Pancreas (tissue), 10 donors: ENCODE measurements at regions not wholly inside any gene's neighbourhood (a gene's known extent, or its start where the extent isn't known, plus 50 kb on each side); places are given as distances from the start of the nearest gene placed in this dataset.

Experiments used
- ATAC-seq, 4 donors: fragments of 200-7000 bp; cut with Tn5 transposase; one replicate each; pipeline versions ENCODE4 v1.8.0 to v1.9.1; 2020; ENCODE audit warnings: mild to moderate bottlenecking in 4 of 4, moderate library complexity in 4 of 4
- DNase-seq, 6 donors: peaks; one replicate each; pipeline ENCODE4 v3.0.0-alpha.2; 2020
- FAIRE-seq: peaks from 2 replicates; lab custom pipeline; 2012; peaks lifted over from hg19 to GRCh38; lab: Jason Lieb, UNC
- H3K27ac ChIP-seq, 4 donors: fragments of 200-600 bp; sonication (generic); 1 replicate in 3 of 4; 2 replicates in 1 of 4; pipeline versions ENCODE4 v1.5.0 to v1.8.0; 2020
- H3K27me3 ChIP-seq, 4 donors: fragments of 200-600 bp; one replicate each; pipeline ENCODE4 v1.8.0; 2021
- H3K36me3 ChIP-seq, 3 donors: fragments of 200-600 bp; sonication (generic) in 1 of 3; one replicate each; pipeline versions ENCODE4 v1.5.0 to v1.8.0; 2020 to 2021
- H3K4me1 ChIP-seq, 3 donors: fragments of 200-600 bp; one replicate each; pipeline ENCODE4 v1.8.0; 2021
- H3K4me3 ChIP-seq, 4 donors: fragments of 200-600 bp; sonication (generic) in 2 of 4; one replicate each; pipeline versions ENCODE4 v1.5.0 to v1.8.0; 2020 to 2021
- H3K9me3 ChIP-seq, 4 donors: fragments of 200-600 bp; one replicate each; pipeline ENCODE4 v1.8.0; 2021
- CTCF ChIP-seq, 4 donors: fragments of 200-600 bp; sonication (generic) in 3 of 4; IDR thresholded peaks; one replicate each; pipeline versions ENCODE4 v1.5.0 to v1.8.0; 2021; ENCODE audit warnings: antibody characterized with exemption in 4 of 4
- WGBS, 2 donors: extraction: QIAGEN DNeasy Blood & Tissue Kit; methylation state at CpG; one replicate each; pipeline ENCODE4 v1.1.7; 2013; 5-methylcytosine and 5-hydroxymethylcytosine counted together
- intact Hi-C, 3 donors: fragments of 100-400 bp; cut with DNase I; formaldehyde crosslinking; loops; one replicate each; pipeline versions ENCODE4 v1.11.1 to v1.14.2; 2022
- donor health status: healthy with polysubstance abuse.
- donor health status: DM: no; HTN: no; CAD: no; lungs with moderate emphysema.
- donor health status: DM: no; HTN: no; CAD: no.
- donor health status: control.
- donor health status: control.
- donor health status: Bipolar disorder and iron deficiency.
- donor health status: DM: yes; HTN: yes; CAD: no.
- donor health status: DM: no; HTN: no; CAD: no.
- donor health status: DM: no; HTN: no; CAD: no.
- donor health status: DM: yes; HTN: yes; CAD: no.

GRCh38 chr1:80624682-80625081, 1176.1 kb upstream of the ADGRL2 start:
- Histone ChIP-seq H3K4me1 (no peaks in the 10 kb centered on the region), H3K27ac (no peak overlapping the region), H3K27me3 (no peaks in the 10 kb centered on the region), H3K9me3 (no peaks in the 10 kb centered on the region), H3K36me3 (no peaks in the 10 kb centered on the region), H3K4me3 (no peak overlapping the region)
- TF ChIP-seq CTCF (IDR thresholded peaks at IDR 0.05): no peak
- FAIRE-seq (no peak), DNase-seq (no peak), ATAC-seq (no peak)
- WGBS, 2 donors: 43 to 53% methylated on average over 4 of the region's 4 CpGs
- intact Hi-C loops: no loop called here

- Histone ChIP-seq H3K27ac (no peak overlapping the region), H3K4me1 (no peaks in the 10 kb centered on the region)
- no peak for FAIRE-seq
Measured at GRCh38 chr1:80607064-80607463, 1193.7 kb upstream of the ADGRL2 start.

GRCh38 chr1:80594013-80594412, 1206.7 kb upstream of the ADGRL2 start:
- TF ChIP-seq CTCF (IDR thresholded peaks at IDR 0.05): no peak
- H3K9me3 ChIP-seq: no peaks in the 10 kb centered on the region
- no peaks in the 10 kb centered on the region for H3K36me3 ChIP-seq
- no peak for DNase-seq
- no peak for ATAC-seq
- no peaks in the 10 kb centered on the region for H3K27me3 ChIP-seq
- WGBS, 2 donors: 25 to 30% methylated on average over 3 of the region's 3 CpGs
- intact Hi-C loops: no loop called here
- no peak overlapping the region for H3K4me3 ChIP-seq
- FAIRE-seq: no peak
- no peak overlapping the region for H3K27ac ChIP-seq
- no peaks in the 10 kb centered on the region for H3K4me1 ChIP-seq

More at GRCh38 chr1:80607064-80607463, 1193.7 kb upstream of the ADGRL2 start:
- ATAC-seq (no peak), DNase-seq (no peak)
- H3K36me3 ChIP-seq: no peaks in the 10 kb centered on the region
- no peak for TF ChIP-seq CTCF (IDR thresholded peaks at IDR 0.05)
- no peaks in the 10 kb centered on the region for H3K27me3 ChIP-seq
- intact Hi-C loops: no loop called here
- no peaks in the 10 kb centered on the region for H3K9me3 ChIP-seq
- H3K4me3 ChIP-seq: no peak overlapping the region

GRCh38 chr1:80593197-80593596, 1207.5 kb upstream of the ADGRL2 start:
- Histone ChIP-seq H3K27ac (no peak overlapping the region), H3K36me3 (no peaks in the 10 kb centered on the region), H3K4me1 (no peaks in the 10 kb centered on the region), H3K27me3 (no peaks in the 10 kb centered on the region), H3K4me3 (no peak overlapping the region), H3K9me3 (no peaks in the 10 kb centered on the region)
- intact Hi-C loops: no loop called here
- no peak for ATAC-seq
- DNase-seq: no peak
- no peak for TF ChIP-seq CTCF (IDR thresholded peaks at IDR 0.05)
- 53 to 65% methylated on average over 4 of the region's 4 CpGs for WGBS, 2 donors
- FAIRE-seq: no peak

- 54 to 61% methylated on average over 4 of the region's 4 CpGs for WGBS, 2 donors
- FAIRE-seq: no peak
Measured at GRCh38 chr1:80582980-80583379, 1217.8 kb upstream of the ADGRL2 start.

More at GRCh38 chr1:80582980-80583379, 1217.8 kb upstream of the ADGRL2 start:
- H3K27ac ChIP-seq: no peak overlapping the region
- TF ChIP-seq CTCF (IDR thresholded peaks at IDR 0.05): no peak
- no peak overlapping the region for H3K4me3 ChIP-seq
- no peaks in the 10 kb centered on the region for H3K4me1 ChIP-seq
- no peaks in the 10 kb centered on the region for H3K36me3 ChIP-seq
- H3K9me3 ChIP-seq: no peaks in the 10 kb centered on the region
- DNase-seq (no peak), ATAC-seq (no peak)
- no peaks in the 10 kb centered on the region for H3K27me3 ChIP-seq
- intact Hi-C loops: no loop called here
